Endodermal cell (in vitro differentiated cells): ENCODE measurements at regions not wholly inside any gene's neighbourhood (a gene's known extent, or its start where the extent isn't known, plus 50 kb on each side); places are given as distances from the start of the nearest gene placed in this dataset.

ENCODE experiments used
- DNase-seq: peaks from one replicate; pipeline ENCODE4 v3.0.0-alpha.2; 2017
- H3K27ac ChIP-seq: 2 replicates; pipeline ENCODE4 v1.5.1; 2013; ENCODE audit warnings: mild to moderate bottlenecking, low read depth, low read length, moderate library complexity
- H3K27me3 ChIP-seq: 2 replicates; pipeline ENCODE4 v1.6.1; 2013; ENCODE audit warnings: mild to moderate bottlenecking, low read length, moderate library complexity; ENCODE audit not compliant: insufficient read depth, control insufficient read depth, poor library complexity, severe bottlenecking
- H3K36me3 ChIP-seq: 2 replicates; pipeline ENCODE4 v1.7.0; 2013; ENCODE audit warnings: mild to moderate bottlenecking, low read length, moderate library complexity; ENCODE audit not compliant: control insufficient read depth, insufficient read depth
- H3K4me1 ChIP-seq: one replicate; pipeline ENCODE4 v1.7.0; 2013; ENCODE audit warnings: low read length; ENCODE audit not compliant: control insufficient read depth, insufficient read depth
- H3K4me3 ChIP-seq: 2 replicates; pipeline ENCODE4 v1.5.1; 2013; ENCODE audit warnings: mild to moderate bottlenecking, low read length, moderate library complexity
- H3K9ac ChIP-seq: 2 replicates; pipeline ENCODE4 v1.6.1; 2013; ENCODE audit warnings: mild to moderate bottlenecking, low read length, moderate library complexity; ENCODE audit not compliant: poor library complexity, severe bottlenecking; ENCODE audit errors: extremely low read depth
- H3K9me3 ChIP-seq: 2 replicates; pipeline ENCODE4 v1.6.1; 2013; ENCODE audit warnings: mild to moderate bottlenecking, low read length, moderate library complexity; ENCODE audit not compliant: control insufficient read depth
- H3K27ac Mint-ChIP-seq: 2 replicates; pipeline ENCODE4 v1.8.0; 2020; ENCODE audit warnings: mixed read lengths
- H3K27me3 Mint-ChIP-seq: 2 replicates; pipeline ENCODE4 v1.8.0; 2021; ENCODE audit warnings: mild to moderate bottlenecking, mixed read lengths; ENCODE audit not compliant: insufficient read depth
- H3K36me3 Mint-ChIP-seq: 2 replicates; pipeline ENCODE4 v1.8.0; 2020; ENCODE audit warnings: low read depth, mixed read lengths
- H3K4me1 Mint-ChIP-seq: 2 replicates; pipeline ENCODE4 v1.8.0; 2020; ENCODE audit warnings: mixed read lengths
- H3K4me3 Mint-ChIP-seq: 2 replicates; pipeline ENCODE4 v1.8.0; 2020; ENCODE audit warnings: mild to moderate bottlenecking, moderate library complexity, mixed read lengths
- H3K9me3 Mint-ChIP-seq: 2 replicates; pipeline ENCODE4 v1.8.0; 2020; ENCODE audit warnings: mild to moderate bottlenecking, mixed read lengths
- CTCF ChIP-seq: fragments of 200-600 bp; sonication (generic); conservative IDR thresholded peaks from 2 replicates; pipeline ENCODE4 v1.5.0; 2021; ENCODE audit warnings: antibody characterized with exemption, mild to moderate bottlenecking
- WGBS, 2 experiments: methylation state at CpG; one replicate each; pipeline versions ENCODE4 v1.1.5 to v1.1.7; 2013; ENCODE audit warnings: missing lambda C conversion rate in 2 of 2, mixed read lengths in 1 of 2; ENCODE audit not compliant: insufficient coverage in 1 of 2, insufficient read length in 1 of 2; 5-methylcytosine and 5-hydroxymethylcytosine counted together

GRCh38 chr5:145708169-145708568 is 127.0 kb downstream of the PRELID2 start:
- H3K4me3 Mint-ChIP-seq, result no peak overlapping the region
- H3K27me3 Mint-ChIP-seq, result no peaks in the 10 kb centered on the region
- H3K4me1 Mint-ChIP-seq, result peaks cover 5% of the 10 kb centered on the region
- Histone ChIP-seq H3K9ac (no peak overlapping the region), H3K36me3 (no peaks in the 10 kb centered on the region), H3K9me3 (no peaks in the 10 kb centered on the region), H3K4me3 (no peak overlapping the region), H3K27ac (no peak overlapping the region), H3K4me1 (no peaks in the 10 kb centered on the region), H3K27me3 (no peaks in the 10 kb centered on the region)
- no peaks in the 10 kb centered on the region for H3K9me3 Mint-ChIP-seq
- H3K36me3 Mint-ChIP-seq, result no peaks in the 10 kb centered on the region
- DNase-seq, result no peak
- no peak for TF ChIP-seq CTCF
- no peak overlapping the region for H3K27ac Mint-ChIP-seq

- no peak for DNase-seq
- no peak overlapping the region for H3K27ac Mint-ChIP-seq
- TF ChIP-seq CTCF, result no peak
Observed at GRCh38 chr5:145704724-145705123, 130.4 kb downstream of the PRELID2 start.

GRCh38 chr5:145703856-145704255 is 131.3 kb downstream of the PRELID2 start:
- Histone ChIP-seq H3K4me1 (no peaks in the 10 kb centered on the region), H3K36me3 (no peaks in the 10 kb centered on the region), H3K4me3 (no peak overlapping the region), H3K27me3 (no peaks in the 10 kb centered on the region), H3K9me3 (no peaks in the 10 kb centered on the region), H3K9ac (no peak overlapping the region), H3K27ac (no peak overlapping the region)
- 88 to 94% methylated on average over 2 to 4 of the region's 4 CpGs for WGBS, 2 experiments
- TF ChIP-seq CTCF, result no peak
- Mint-ChIP-seq H3K27ac (no peak overlapping the region), H3K4me3 (no peak overlapping the region), H3K27me3 (no peaks in the 10 kb centered on the region), H3K36me3 (no peaks in the 10 kb centered on the region), H3K4me1 (peaks cover 1% of the 10 kb centered on the region), H3K9me3 (no peaks in the 10 kb centered on the region)
- no peak for DNase-seq

More at GRCh38 chr5:145704724-145705123, 130.4 kb downstream of the PRELID2 start:
- Histone ChIP-seq H3K36me3 (no peaks in the 10 kb centered on the region), H3K9ac (no peak overlapping the region), H3K27me3 (no peaks in the 10 kb centered on the region), H3K4me3 (no peak overlapping the region), H3K9me3 (no peaks in the 10 kb centered on the region), H3K27ac (no peak overlapping the region), H3K4me1 (no peaks in the 10 kb centered on the region)
- WGBS, 2 experiments, result 94 to 100% methylated on average over 1 to 3 of the region's 3 CpGs
- no peak overlapping the region for H3K4me3 Mint-ChIP-seq
- no peaks in the 10 kb centered on the region for H3K27me3 Mint-ChIP-seq
- H3K9me3 Mint-ChIP-seq, result no peaks in the 10 kb centered on the region
- no peaks in the 10 kb centered on the region for H3K36me3 Mint-ChIP-seq
- H3K4me1 Mint-ChIP-seq, result peaks cover 5% of the 10 kb centered on the region
